GM12878 (cell line): ENCODE measurements at regions not wholly inside any gene's neighbourhood (a gene's known extent, or its start where the extent isn't known, plus 50 kb on each side); places are given as distances from the start of the nearest gene placed in this dataset.

Experiments
- CBFB ChIP-seq: IDR thresholded peaks from 2 replicates; pipeline ENCODE4 v1.6.1; 2016; ENCODE audit warnings: antibody characterized with exemption, low read depth
- CREB1 ChIP-seq: IDR thresholded peaks from 2 replicates; pipeline ENCODE4 v1.6.1; 2012; ENCODE audit warnings: low read depth, mild to moderate bottlenecking, inconsistent platforms
- CREM ChIP-seq: IDR thresholded peaks from 2 replicates; pipeline ENCODE4 v1.6.1; 2014; ENCODE audit warnings: antibody characterized with exemption, low read depth
- NR2C1 ChIP-seq: fragments of 450-650 bp; IDR thresholded peaks from 2 replicates; pipeline ENCODE4 v1.6.1; 2017; ENCODE audit warnings: antibody characterized with exemption, mild to moderate bottlenecking, moderate library complexity
- POLR2A ChIP-seq: IDR thresholded peaks from 2 replicates; pipeline ENCODE4 v1.6.1; 2011; ENCODE audit warnings: low read depth, mild to moderate bottlenecking, low read length
- POLR2AphosphoS5 ChIP-seq: IDR thresholded peaks from 2 replicates; pipeline ENCODE4 v1.6.1; 2011; ENCODE audit warnings: mild to moderate bottlenecking, low read length, inconsistent platforms
- RCOR1 ChIP-seq: conservative IDR thresholded peaks from 2 replicates; pipeline ENCODE4 v1.6.1; 2012; ENCODE audit warnings: low read depth, low read length, improper control_type of control experiment
- SIX5 ChIP-seq: IDR thresholded peaks from 2 replicates; pipeline ENCODE4 v1.6.1; 2011; ENCODE audit warnings: mild to moderate bottlenecking, low read depth, low read length, moderate library complexity; ENCODE audit not compliant: severe bottlenecking
- YY1 ChIP-seq: IDR thresholded peaks from 2 replicates; pipeline ENCODE4 v1.6.1; 2011; ENCODE audit warnings: low read depth, mild to moderate bottlenecking, low read length
- ZNF217 ChIP-seq: fragments of 450-650 bp; IDR thresholded peaks from 2 replicates; pipeline ENCODE4 v1.6.1; 2017; ENCODE audit warnings: antibody characterized with exemption, mild to moderate bottlenecking
- ZNF274 ChIP-seq: IDR thresholded peaks from one replicate; pipeline ENCODE4 v1.8.0; 2011; ENCODE audit not compliant: insufficient read length, insufficient read depth
- TF ChIP-seq, protein P1 (sequence below), 3 experiments: IDR thresholded peaks in 2 of 3; conservative IDR thresholded peaks in 1 of 3; 2 replicates each; pipeline ENCODE4 v1.5.1; 2011; ENCODE audit warnings: low read depth in 3 of 3, low read length in 3 of 3, mild to moderate bottlenecking in 3 of 3, control low read depth in 2 of 3, moderate library complexity in 2 of 3, inconsistent platforms in 1 of 3, mixed read lengths in 1 of 3; ENCODE audit not compliant: control insufficient read depth in 2 of 3, insufficient read depth in 1 of 3; ENCODE audit errors: extremely low read depth in 1 of 3
- TF ChIP-seq, protein P2 (sequence below): IDR thresholded peaks from 2 replicates; pipeline ENCODE4 v1.6.1; 2011; ENCODE audit warnings: low read depth, low read length, improper control_type of control experiment, borderline replicate concordance
- TF ChIP-seq, protein P3 (sequence below): IDR thresholded peaks from 2 replicates; pipeline ENCODE4 v1.6.1; 2011; ENCODE audit warnings: low read depth, mild to moderate bottlenecking, low read length, moderate library complexity, borderline replicate concordance; ENCODE audit errors: extremely low read depth

GRCh38 chr15:101540480-101541239 is 51.2 kb upstream of the PCSK6 start:
- no peak for TF ChIP-seq CREM
- TF ChIP-seq, protein P1, sequence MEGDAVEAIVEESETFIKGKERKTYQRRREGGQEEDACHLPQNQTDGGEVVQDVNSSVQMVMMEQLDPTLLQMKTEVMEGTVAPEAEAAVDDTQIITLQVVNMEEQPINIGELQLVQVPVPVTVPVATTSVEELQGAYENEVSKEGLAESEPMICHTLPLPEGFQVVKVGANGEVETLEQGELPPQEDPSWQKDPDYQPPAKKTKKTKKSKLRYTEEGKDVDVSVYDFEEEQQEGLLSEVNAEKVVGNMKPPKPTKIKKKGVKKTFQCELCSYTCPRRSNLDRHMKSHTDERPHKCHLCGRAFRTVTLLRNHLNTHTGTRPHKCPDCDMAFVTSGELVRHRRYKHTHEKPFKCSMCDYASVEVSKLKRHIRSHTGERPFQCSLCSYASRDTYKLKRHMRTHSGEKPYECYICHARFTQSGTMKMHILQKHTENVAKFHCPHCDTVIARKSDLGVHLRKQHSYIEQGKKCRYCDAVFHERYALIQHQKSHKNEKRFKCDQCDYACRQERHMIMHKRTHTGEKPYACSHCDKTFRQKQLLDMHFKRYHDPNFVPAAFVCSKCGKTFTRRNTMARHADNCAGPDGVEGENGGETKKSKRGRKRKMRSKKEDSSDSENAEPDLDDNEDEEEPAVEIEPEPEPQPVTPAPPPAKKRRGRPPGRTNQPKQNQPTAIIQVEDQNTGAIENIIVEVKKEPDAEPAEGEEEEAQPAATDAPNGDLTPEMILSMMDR (IDR thresholded peaks at IDR 0.05 in 2 of 3, conservative IDR thresholded peaks at IDR 0.05 in 1 of 3; ENCODE audit: control insufficient read depth in 2 of 3, extremely low read depth in 1 of 3, insufficient read depth in 1 of 3, low read depth in 3 of 3, low read length in 3 of 3): peak in 2 of 3 experiments; percentile 10 to 11; a peak in 2 of 6 replicates
- no peak for TF ChIP-seq POLR2A
- TF ChIP-seq, protein P2, sequence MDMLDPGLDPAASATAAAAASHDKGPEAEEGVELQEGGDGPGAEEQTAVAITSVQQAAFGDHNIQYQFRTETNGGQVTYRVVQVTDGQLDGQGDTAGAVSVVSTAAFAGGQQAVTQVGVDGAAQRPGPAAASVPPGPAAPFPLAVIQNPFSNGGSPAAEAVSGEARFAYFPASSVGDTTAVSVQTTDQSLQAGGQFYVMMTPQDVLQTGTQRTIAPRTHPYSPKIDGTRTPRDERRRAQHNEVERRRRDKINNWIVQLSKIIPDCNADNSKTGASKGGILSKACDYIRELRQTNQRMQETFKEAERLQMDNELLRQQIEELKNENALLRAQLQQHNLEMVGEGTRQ: no peak
- TF ChIP-seq YY1: no peak
- TF ChIP-seq ZNF217: no peak
- no peak for TF ChIP-seq POLR2AphosphoS5
- no peak for TF ChIP-seq CBFB
- TF ChIP-seq, protein P3, sequence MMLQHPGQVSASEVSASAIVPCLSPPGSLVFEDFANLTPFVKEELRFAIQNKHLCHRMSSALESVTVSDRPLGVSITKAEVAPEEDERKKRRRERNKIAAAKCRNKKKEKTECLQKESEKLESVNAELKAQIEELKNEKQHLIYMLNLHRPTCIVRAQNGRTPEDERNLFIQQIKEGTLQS: no peak
- TF ChIP-seq ZNF274: no peak
- no peak for TF ChIP-seq SIX5
- TF ChIP-seq NR2C1: no peak
- TF ChIP-seq CREB1: no peak
- no peak for TF ChIP-seq RCOR1
